Vagina (tissue), 2 donors: ENCODE measurements at regions not wholly inside any gene's neighbourhood (a gene's known extent, or its start where the extent isn't known, plus 50 kb on each side); places are given as distances from the start of the nearest gene placed in this dataset.

Experiments used
- DNase-seq, 2 donors: peaks; one replicate each; pipeline ENCODE4 v3.0.0-alpha.2; 2017; ENCODE audit errors: extremely low spot score in 2 of 2
- H3K27ac ChIP-seq: fragments of 200-600 bp; sonication (generic); one replicate; pipeline ENCODE4 v1.5.1; 2019
- H3K27me3 ChIP-seq: fragments of 200-600 bp; sonication (generic); one replicate; pipeline ENCODE4 v1.5.1; 2019
- H3K36me3 ChIP-seq, 2 donors: fragments of 200-600 bp; sonication (generic); one replicate each; pipeline ENCODE4 v1.5.1; 2017 to 2019
- H3K4me1 ChIP-seq: fragments of 200-600 bp; sonication (generic); one replicate; pipeline ENCODE4 v1.5.1; 2019
- H3K4me3 ChIP-seq, 2 donors: fragments of 200-600 bp; sonication (generic); 1 replicate in 1 of 2; 2 replicates in 1 of 2; pipeline ENCODE4 v1.5.1; 2016 to 2019
- H3K9me3 ChIP-seq: fragments of 200-600 bp; sonication (generic); one replicate; pipeline ENCODE4 v1.5.1; 2019
- POLR2A ChIP-seq, 2 donors: fragments of 450-650 bp; IDR thresholded peaks; one replicate each; pipeline ENCODE4 v1.6.1; 2017; ENCODE audit warnings: antibody characterized with exemption in 2 of 2, mild to moderate bottlenecking in 2 of 2, moderate library complexity in 2 of 2
- POLR2AphosphoS5 ChIP-seq, 2 donors: sonication (generic); formaldehyde crosslinking; IDR thresholded peaks; one replicate each; pipeline ENCODE4 v1.9.0; 2017; ENCODE audit warnings: antibody characterized with exemption in 2 of 2, mild to moderate bottlenecking in 2 of 2, low read depth in 1 of 2; ENCODE audit not compliant: insufficient read depth in 1 of 2
- intact Hi-C: fragments of 100-400 bp; cut with DNase I; formaldehyde crosslinking; loops from one replicate; pipeline ENCODE4 v1.15.1; 2023
- TF ChIP-seq, protein P1 (sequence below), 3 experiments: fragments of 450-650 bp in 2 of 3; fragments of 200-600 bp in 1 of 3; sonication (generic) in 1 of 3; IDR thresholded peaks; one replicate each; pipeline ENCODE4 v1.5.1; 2017 to 2019; ENCODE audit warnings: antibody characterized with exemption in 3 of 3, mild to moderate bottlenecking in 2 of 3, moderate library complexity in 2 of 3

DNA sequence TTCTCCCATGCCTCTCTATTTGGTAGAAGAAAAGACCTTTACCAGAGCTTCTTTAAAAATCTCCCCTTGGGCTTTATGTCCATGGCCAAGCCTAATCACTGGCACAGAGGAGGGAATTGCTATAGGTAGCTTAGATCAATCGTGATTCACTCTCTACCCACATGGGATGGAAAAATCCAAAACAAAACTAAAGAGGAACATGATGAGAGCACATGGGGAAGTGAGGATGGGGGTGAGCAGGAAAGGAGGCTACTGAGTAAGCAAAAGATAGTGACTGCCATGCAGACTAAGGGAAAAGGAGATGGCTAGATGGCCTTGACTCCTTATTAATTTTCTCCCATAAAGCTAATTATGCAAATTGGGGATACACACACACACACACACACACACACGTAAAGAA is 201.2 kb downstream of the HS3ST3A1 start:
- H3K4me1 ChIP-seq = no peaks in the 10 kb centered on the region
- intact Hi-C loops = no loop called here
- TF ChIP-seq, protein P1, sequence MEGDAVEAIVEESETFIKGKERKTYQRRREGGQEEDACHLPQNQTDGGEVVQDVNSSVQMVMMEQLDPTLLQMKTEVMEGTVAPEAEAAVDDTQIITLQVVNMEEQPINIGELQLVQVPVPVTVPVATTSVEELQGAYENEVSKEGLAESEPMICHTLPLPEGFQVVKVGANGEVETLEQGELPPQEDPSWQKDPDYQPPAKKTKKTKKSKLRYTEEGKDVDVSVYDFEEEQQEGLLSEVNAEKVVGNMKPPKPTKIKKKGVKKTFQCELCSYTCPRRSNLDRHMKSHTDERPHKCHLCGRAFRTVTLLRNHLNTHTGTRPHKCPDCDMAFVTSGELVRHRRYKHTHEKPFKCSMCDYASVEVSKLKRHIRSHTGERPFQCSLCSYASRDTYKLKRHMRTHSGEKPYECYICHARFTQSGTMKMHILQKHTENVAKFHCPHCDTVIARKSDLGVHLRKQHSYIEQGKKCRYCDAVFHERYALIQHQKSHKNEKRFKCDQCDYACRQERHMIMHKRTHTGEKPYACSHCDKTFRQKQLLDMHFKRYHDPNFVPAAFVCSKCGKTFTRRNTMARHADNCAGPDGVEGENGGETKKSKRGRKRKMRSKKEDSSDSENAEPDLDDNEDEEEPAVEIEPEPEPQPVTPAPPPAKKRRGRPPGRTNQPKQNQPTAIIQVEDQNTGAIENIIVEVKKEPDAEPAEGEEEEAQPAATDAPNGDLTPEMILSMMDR (IDR thresholded peaks at IDR 0.05) = no peak
- TF ChIP-seq POLR2A (IDR thresholded peaks at IDR 0.05) (no peak), POLR2AphosphoS5 (IDR thresholded peaks at IDR 0.05; ENCODE audit: insufficient read depth in 1 of 2, low read depth in 1 of 2) (no peak)
- H3K9me3 ChIP-seq = no peaks in the 10 kb centered on the region
- H3K27ac ChIP-seq = no peak overlapping the region
- no peaks in the 10 kb centered on the region for H3K27me3 ChIP-seq
- no peaks in the 10 kb centered on the region for H3K36me3 ChIP-seq
- DNase-seq = no peak
- no peak overlapping the region for H3K4me3 ChIP-seq

DNA sequence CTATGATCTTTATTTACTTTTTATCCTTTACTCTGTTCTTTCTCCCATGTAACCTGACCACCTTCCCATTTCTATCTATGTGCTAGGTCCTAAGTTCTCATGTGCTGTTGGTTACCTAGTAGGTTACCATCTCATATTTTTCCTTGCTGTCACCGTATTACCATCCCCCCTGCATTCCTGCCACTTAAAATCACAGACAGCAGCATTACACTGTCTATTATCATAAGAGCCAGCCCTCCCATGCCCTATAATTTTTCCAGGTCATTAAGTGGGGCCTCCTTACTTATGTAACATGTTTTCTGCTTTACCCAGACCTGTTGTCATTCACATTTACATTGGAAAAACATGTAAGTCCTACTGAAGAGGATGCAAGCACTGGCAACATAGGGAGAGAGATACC is 202.9 kb downstream of the HS3ST3A1 start:
- H3K27ac ChIP-seq = no peak overlapping the region
- TF ChIP-seq POLR2A (IDR thresholded peaks at IDR 0.05) = no peak
- TF ChIP-seq, protein P1 (IDR thresholded peaks at IDR 0.05) = no peak
- no peak for TF ChIP-seq POLR2AphosphoS5 (IDR thresholded peaks at IDR 0.05; ENCODE audit: insufficient read depth in 1 of 2, low read depth in 1 of 2)
- intact Hi-C loops = no loop called here
- H3K27me3 ChIP-seq = no peaks in the 10 kb centered on the region
- H3K4me1 ChIP-seq = no peaks in the 10 kb centered on the region
- no peak overlapping the region for H3K4me3 ChIP-seq
- DNase-seq = no peak
- no peaks in the 10 kb centered on the region for H3K36me3 ChIP-seq
- H3K9me3 ChIP-seq = no peaks in the 10 kb centered on the region

DNA sequence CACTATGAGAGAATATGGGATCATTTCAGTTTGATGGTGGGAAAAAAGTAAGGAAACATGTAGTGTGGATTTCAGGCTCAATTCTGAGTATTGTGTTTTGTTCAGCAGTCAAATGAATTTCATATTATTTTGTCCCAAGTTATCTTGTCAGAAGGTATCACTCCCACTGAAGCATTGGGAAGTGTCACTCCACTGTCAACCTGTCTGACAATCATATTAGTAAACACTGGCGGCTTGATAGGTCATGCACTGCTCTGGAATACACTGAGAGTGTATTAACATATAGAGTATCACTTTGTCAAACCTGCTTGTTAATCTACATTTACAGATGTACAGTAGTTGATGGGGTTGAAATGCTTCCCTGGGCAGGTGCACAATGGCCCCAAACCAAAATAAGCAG is 203.6 kb downstream of the HS3ST3A1 start:
- H3K4me3 ChIP-seq = no peak overlapping the region
- H3K4me1 ChIP-seq = no peaks in the 10 kb centered on the region
- H3K27me3 ChIP-seq = no peaks in the 10 kb centered on the region
- TF ChIP-seq POLR2AphosphoS5 (IDR thresholded peaks at IDR 0.05; ENCODE audit: insufficient read depth in 1 of 2, low read depth in 1 of 2) = no peak
- TF ChIP-seq POLR2A (IDR thresholded peaks at IDR 0.05) = no peak
- TF ChIP-seq, protein P1 (IDR thresholded peaks at IDR 0.05) = no peak
- H3K36me3 ChIP-seq = no peaks in the 10 kb centered on the region
- intact Hi-C loops = no loop called here
- no peaks in the 10 kb centered on the region for H3K9me3 ChIP-seq
- no peak for DNase-seq
- H3K27ac ChIP-seq = no peak overlapping the region

DNA sequence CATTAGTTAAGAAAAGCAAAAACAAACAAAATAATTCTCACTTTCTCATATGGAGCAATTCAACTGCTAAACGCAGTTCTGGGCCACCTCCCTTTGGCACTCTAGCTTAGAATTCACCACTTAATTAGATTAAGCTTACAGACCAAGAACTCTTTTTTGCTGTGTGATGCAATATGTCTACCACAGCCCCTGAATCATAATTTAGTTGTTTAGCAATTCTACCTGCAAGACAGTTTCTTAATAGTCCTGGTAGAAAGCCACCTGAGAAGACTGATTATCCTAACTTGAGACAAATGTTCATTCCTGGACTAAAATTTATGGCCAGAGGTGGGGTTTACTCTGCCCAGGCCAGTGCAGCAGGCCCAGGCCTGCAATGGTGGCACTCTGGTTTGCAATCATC is 205.9 kb downstream of the HS3ST3A1 start:
- DNase-seq = no peak
- H3K27ac ChIP-seq = no peak overlapping the region
- H3K4me1 ChIP-seq = no peaks in the 10 kb centered on the region
- no peak for TF ChIP-seq POLR2A (IDR thresholded peaks at IDR 0.05)
- no peak for TF ChIP-seq POLR2AphosphoS5 (IDR thresholded peaks at IDR 0.05; ENCODE audit: insufficient read depth in 1 of 2, low read depth in 1 of 2)
- TF ChIP-seq, protein P1 (IDR thresholded peaks at IDR 0.05) = no peak
- H3K9me3 ChIP-seq = no peaks in the 10 kb centered on the region
- H3K36me3 ChIP-seq = no peaks in the 10 kb centered on the region
- intact Hi-C loops = no loop called here
- H3K27me3 ChIP-seq = no peaks in the 10 kb centered on the region
- H3K4me3 ChIP-seq = no peak overlapping the region

DNA sequence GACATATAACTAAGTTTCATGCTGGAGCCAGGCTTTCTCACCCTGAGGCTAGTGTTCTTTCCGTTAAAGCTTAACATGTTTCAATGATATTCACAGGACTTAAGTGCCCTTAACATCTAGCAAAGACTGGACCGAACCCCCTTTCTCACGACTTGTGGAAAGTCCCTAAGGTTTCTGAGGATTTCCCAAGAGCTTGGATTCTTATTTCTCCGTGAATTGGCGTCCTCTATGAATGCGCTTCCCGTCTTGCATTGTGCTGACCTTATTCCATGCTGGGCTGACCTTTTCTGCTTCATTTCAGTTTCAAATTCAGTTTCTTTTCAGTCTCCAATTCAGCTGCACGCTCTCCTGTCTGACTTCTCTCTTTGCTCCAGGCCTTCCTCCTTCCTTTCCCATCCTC is 206.4 kb downstream of the HS3ST3A1 start:
- no peak overlapping the region for H3K4me3 ChIP-seq
- no peaks in the 10 kb centered on the region for H3K36me3 ChIP-seq
- DNase-seq = no peak
- H3K27me3 ChIP-seq = no peaks in the 10 kb centered on the region
- no peaks in the 10 kb centered on the region for H3K9me3 ChIP-seq
- TF ChIP-seq POLR2AphosphoS5 (IDR thresholded peaks at IDR 0.05; ENCODE audit: insufficient read depth in 1 of 2, low read depth in 1 of 2) = no peak
- TF ChIP-seq POLR2A (IDR thresholded peaks at IDR 0.05) = no peak
- TF ChIP-seq, protein P1 (IDR thresholded peaks at IDR 0.05) = no peak
- H3K27ac ChIP-seq = no peak overlapping the region
- intact Hi-C loops = no loop called here
- no peaks in the 10 kb centered on the region for H3K4me1 ChIP-seq
